ENCODE measurements at regions not wholly inside any gene's neighbourhood (a gene's known extent, or its start where the extent isn't known, plus 50 kb on each side); places are given as distances from the start of the nearest gene placed in this dataset.

GRCh38 chr7:156158213-156158612 is 345.9 kb upstream of the SHH start:
- TF ChIP-seq POLR2A (IDR thresholded peaks at IDR 0.05; ENCODE audit: low read depth, low read length) (no peak), FOS (IDR thresholded peaks at IDR 0.05; ENCODE audit: borderline replicate concordance, insufficient read depth, low read length) (no peak), EZH2 (IDR thresholded peaks at IDR 0.05; ENCODE audit: borderline replicate concordance, low read depth, low read length, severe bottlenecking) (no peak), CTCF (IDR thresholded peaks at IDR 0.05; ENCODE audit: extremely low read depth in 1 of 2, insufficient read depth in 1 of 2, low read depth in 1 of 2, low read length in 2 of 2) (no peak)
